ENCODE measurements at regions not wholly inside any gene's neighbourhood (a gene's known extent, or its start where the extent isn't known, plus 50 kb on each side); places are given as distances from the start of the nearest gene placed in this dataset.

DNA sequence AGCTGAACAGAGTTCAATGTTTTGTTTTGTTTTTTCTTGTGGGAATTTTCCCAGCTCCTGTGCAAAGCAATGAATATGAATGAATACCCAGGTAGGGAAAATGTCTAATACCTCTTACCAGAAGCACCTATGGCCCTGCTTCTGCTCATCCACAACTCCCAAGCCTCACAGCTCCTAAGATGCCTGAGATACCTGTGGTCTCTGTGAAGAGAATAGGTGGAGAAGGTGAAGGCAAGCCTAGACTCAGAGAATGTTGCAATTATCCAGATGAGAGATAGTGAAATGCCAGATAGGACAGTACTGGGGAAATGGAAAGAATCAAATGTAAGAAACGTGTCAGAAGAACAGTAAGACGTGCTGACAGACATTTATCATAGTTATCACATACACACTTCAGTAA lies 70.2 kb upstream of the NOCT start:
- Histone ChIP-seq H2BK120ac (ENCODE audit: low read depth, low read length) (no peak overlapping the region), H3K4me1 (ENCODE audit: control insufficient read depth in 2 of 2, insufficient read depth in 1 of 2, low read depth in 1 of 2, low read length in 2 of 2) (no peaks in the 10 kb centered on the region), H2AFZ (ENCODE audit: low read length) (no peak overlapping the region), H3K4me3 (ENCODE audit: low read length in 2 of 2) (no peak overlapping the region), H2BK15ac (ENCODE audit: low read length) (no peak overlapping the region), H3K23ac (ENCODE audit: low read depth, low read length, poor library complexity) (no peak overlapping the region), H3K9ac (ENCODE audit: low read depth, low read length, poor library complexity) (no peak overlapping the region), H3K9me3 (replicated peaks in 1 of 2; ENCODE audit: control insufficient read depth in 2 of 2, insufficient read depth in 1 of 2, low read depth in 1 of 2, low read length in 2 of 2) (no peaks in the 10 kb centered on the region), H3K27ac (replicated peaks; ENCODE audit: low read length) (no peak overlapping the region), H3K4me2 (ENCODE audit: insufficient read depth, low read length, poor library complexity, severe bottlenecking) (no peak overlapping the region), H3K36me3 (replicated peaks in 1 of 2; ENCODE audit: control insufficient read depth in 2 of 2, insufficient read depth in 2 of 2, low read length in 2 of 2) (no peaks in the 10 kb centered on the region), H4K91ac (ENCODE audit: low read depth, low read length, poor library complexity) (no peak overlapping the region), H3K79me1 (ENCODE audit: low read depth, low read length) (no peaks in the 10 kb centered on the region), H2AK5ac (ENCODE audit: low read depth, low read length) (no peak overlapping the region), H3K4ac (ENCODE audit: low read length) (no peak overlapping the region), H3K27me3 (ENCODE audit: control insufficient read depth in 3 of 3, insufficient read depth in 3 of 3, low read depth in 1 of 3, low read length in 3 of 3) (no peaks in the 10 kb centered on the region), H3K14ac (ENCODE audit: low read length) (no peak overlapping the region), H2BK5ac (ENCODE audit: low read length) (no peak overlapping the region), H3K18ac (ENCODE audit: low read length) (no peak overlapping the region), H4K8ac (ENCODE audit: low read depth, low read length) (no peak overlapping the region), H2BK12ac (ENCODE audit: low read length) (no peak overlapping the region)
- no peak for DNase-seq (ENCODE audit: low spot score)
- no CpG with 5 or more reads among the region's 2 CpGs for WGBS, 2 donors (ENCODE audit: extremely low coverage in 2 of 2, insufficient read length in 2 of 2, insufficient replicate concordance in 1 of 2)

DNA sequence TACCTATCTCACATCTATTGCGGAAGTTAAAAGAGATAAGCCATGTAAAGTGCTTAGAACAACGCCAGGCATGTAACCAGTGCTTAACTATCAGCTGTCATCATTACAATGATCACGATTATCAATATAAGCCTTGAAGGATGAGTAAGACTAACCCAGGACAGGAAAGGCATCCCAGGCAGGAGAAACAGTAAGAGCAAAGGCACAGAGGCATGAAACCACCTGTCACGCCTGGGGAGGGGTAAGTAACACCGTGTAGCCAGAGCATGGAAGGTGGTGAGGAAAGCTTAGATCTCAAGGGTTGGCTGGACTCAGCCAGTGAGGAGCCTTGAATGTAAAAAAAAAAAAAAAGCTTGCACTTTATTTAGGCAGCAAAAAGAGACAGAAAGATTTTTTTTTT lies 71.7 kb upstream of the NOCT start:
- DNase-seq (ENCODE audit: low spot score): no peak
- Histone ChIP-seq H3K27me3 (ENCODE audit: control insufficient read depth in 3 of 3, insufficient read depth in 3 of 3, low read depth in 1 of 3, low read length in 3 of 3) (no peaks in the 10 kb centered on the region), H3K4me1 (ENCODE audit: control insufficient read depth in 2 of 2, insufficient read depth in 1 of 2, low read depth in 1 of 2, low read length in 2 of 2) (no peaks in the 10 kb centered on the region), H2AFZ (ENCODE audit: low read length) (no peak overlapping the region), H3K36me3 (replicated peaks in 1 of 2; ENCODE audit: control insufficient read depth in 2 of 2, insufficient read depth in 2 of 2, low read length in 2 of 2) (no peaks in the 10 kb centered on the region), H2BK5ac (ENCODE audit: low read length) (no peak overlapping the region), H3K4me3 (ENCODE audit: low read length in 2 of 2) (no peak overlapping the region), H2BK120ac (ENCODE audit: low read depth, low read length) (no peak overlapping the region), H3K18ac (ENCODE audit: low read length) (no peak overlapping the region), H3K4me2 (ENCODE audit: insufficient read depth, low read length, poor library complexity, severe bottlenecking) (no peak overlapping the region), H2AK5ac (ENCODE audit: low read depth, low read length) (no peak overlapping the region), H3K23ac (ENCODE audit: low read depth, low read length, poor library complexity) (no peak overlapping the region), H4K8ac (ENCODE audit: low read depth, low read length) (no peak overlapping the region), H3K9ac (ENCODE audit: low read depth, low read length, poor library complexity) (no peak overlapping the region), H2BK15ac (ENCODE audit: low read length) (no peak overlapping the region), H3K9me3 (replicated peaks in 1 of 2; ENCODE audit: control insufficient read depth in 2 of 2, insufficient read depth in 1 of 2, low read depth in 1 of 2, low read length in 2 of 2) (no peaks in the 10 kb centered on the region), H3K27ac (replicated peaks; ENCODE audit: low read length) (no peak overlapping the region), H3K14ac (ENCODE audit: low read length) (no peak overlapping the region), H3K4ac (ENCODE audit: low read length) (no peak overlapping the region), H4K91ac (ENCODE audit: low read depth, low read length, poor library complexity) (no peak overlapping the region), H2BK12ac (ENCODE audit: low read length) (no peak overlapping the region), H3K79me1 (ENCODE audit: low read depth, low read length) (no peaks in the 10 kb centered on the region)
- no CpG with 5 or more reads among the region's 5 CpGs for WGBS, 2 donors (ENCODE audit: extremely low coverage in 2 of 2, insufficient read length in 2 of 2, insufficient replicate concordance in 1 of 2)

DNA sequence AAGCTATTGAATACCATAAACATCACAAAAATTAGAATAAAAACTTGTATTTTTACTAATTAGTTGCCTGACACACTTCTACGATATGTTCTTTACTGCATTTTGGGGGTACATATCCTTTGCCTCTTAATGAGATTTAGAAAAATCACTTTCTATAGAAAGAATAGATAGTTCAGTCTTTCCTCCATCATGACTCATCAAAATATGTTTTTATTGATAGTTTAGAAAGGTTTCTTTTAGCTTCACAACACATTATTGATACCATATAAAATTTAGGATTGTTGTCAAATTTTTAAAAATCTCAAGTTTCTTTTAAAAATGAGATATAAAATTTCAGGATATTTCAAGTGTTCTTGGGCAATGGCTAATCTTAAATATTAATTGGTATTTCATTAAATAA lies 74.5 kb upstream of the NOCT start:
- Histone ChIP-seq H3K27ac (replicated peaks; ENCODE audit: low read length) (no peak overlapping the region), H3K79me1 (ENCODE audit: low read depth, low read length) (no peaks in the 10 kb centered on the region), H3K4me3 (ENCODE audit: low read length in 2 of 2) (no peak overlapping the region), H2AK5ac (ENCODE audit: low read depth, low read length) (no peak overlapping the region), H3K4me2 (ENCODE audit: insufficient read depth, low read length, poor library complexity, severe bottlenecking) (no peak overlapping the region), H3K14ac (ENCODE audit: low read length) (no peak overlapping the region), H3K23ac (ENCODE audit: low read depth, low read length, poor library complexity) (no peak overlapping the region), H3K18ac (ENCODE audit: low read length) (no peak overlapping the region), H3K9ac (ENCODE audit: low read depth, low read length, poor library complexity) (no peak overlapping the region), H3K4ac (ENCODE audit: low read length) (no peak overlapping the region), H3K9me3 (replicated peaks in 1 of 2; ENCODE audit: control insufficient read depth in 2 of 2, insufficient read depth in 1 of 2, low read depth in 1 of 2, low read length in 2 of 2) (peaks cover 0 to 2% of the 10 kb centered on the region in 2 donors), H2BK12ac (ENCODE audit: low read length) (no peak overlapping the region), H2BK15ac (ENCODE audit: low read length) (no peak overlapping the region), H2AFZ (ENCODE audit: low read length) (no peak overlapping the region), H4K91ac (ENCODE audit: low read depth, low read length, poor library complexity) (no peak overlapping the region), H2BK120ac (ENCODE audit: low read depth, low read length) (no peak overlapping the region), H2BK5ac (ENCODE audit: low read length) (no peak overlapping the region), H3K27me3 (ENCODE audit: control insufficient read depth in 3 of 3, insufficient read depth in 3 of 3, low read depth in 1 of 3, low read length in 3 of 3) (no peaks in the 10 kb centered on the region), H3K36me3 (replicated peaks in 1 of 2; ENCODE audit: control insufficient read depth in 2 of 2, insufficient read depth in 2 of 2, low read length in 2 of 2) (no peaks in the 10 kb centered on the region), H4K8ac (ENCODE audit: low read depth, low read length) (no peak overlapping the region), H3K4me1 (ENCODE audit: control insufficient read depth in 2 of 2, insufficient read depth in 1 of 2, low read depth in 1 of 2, low read length in 2 of 2) (peaks cover 5 to 7% of the 10 kb centered on the region in 2 donors)
- DNase-seq (ENCODE audit: low spot score): no peak
- WGBS, 2 donors (ENCODE audit: extremely low coverage in 2 of 2, insufficient read length in 2 of 2, insufficient replicate concordance in 1 of 2): no CpG with 5 or more reads among the region's 1 CpG

DNA sequence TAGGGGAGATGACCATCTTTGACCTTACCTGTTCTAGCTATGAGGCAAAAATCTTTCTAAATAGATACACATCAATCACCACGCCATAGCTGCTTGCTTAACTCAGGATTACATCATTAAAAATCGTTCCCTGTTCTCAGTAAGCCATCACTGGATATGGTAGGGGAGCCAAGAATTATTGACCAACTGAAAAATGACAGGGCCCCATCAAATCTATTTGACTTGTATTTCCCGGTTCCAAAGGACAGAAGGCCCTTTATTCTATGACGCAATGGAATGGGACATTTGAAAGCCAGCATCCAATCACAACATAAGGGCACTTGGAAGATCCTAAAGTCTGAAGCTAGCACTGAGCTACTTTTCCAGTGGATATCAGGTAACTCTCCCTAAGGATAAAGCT lies 75.6 kb upstream of the NOCT start:
- no peaks in the 10 kb centered on the region for H3K27me3 ChIP-seq (ENCODE audit: control insufficient read depth in 3 of 3, insufficient read depth in 3 of 3, low read depth in 1 of 3, low read length in 3 of 3)
- no peaks in the 10 kb centered on the region for H3K79me1 ChIP-seq (ENCODE audit: low read depth, low read length)
- no peak overlapping the region for H4K8ac ChIP-seq (ENCODE audit: low read depth, low read length)
- no peak overlapping the region for H2BK12ac ChIP-seq (ENCODE audit: low read length)
- H3K9me3 ChIP-seq (replicated peaks in 1 of 2; ENCODE audit: control insufficient read depth in 2 of 2, insufficient read depth in 1 of 2, low read depth in 1 of 2, low read length in 2 of 2): peaks cover 0 to 2% of the 10 kb centered on the region in 2 donors
- no peak overlapping the region for H3K27ac ChIP-seq (replicated peaks; ENCODE audit: low read length)
- H3K4me3 ChIP-seq (ENCODE audit: low read length in 2 of 2): no peak overlapping the region
- H3K9ac ChIP-seq (ENCODE audit: low read depth, low read length, poor library complexity): no peak overlapping the region
- no peaks in the 10 kb centered on the region for H3K36me3 ChIP-seq (replicated peaks in 1 of 2; ENCODE audit: control insufficient read depth in 2 of 2, insufficient read depth in 2 of 2, low read length in 2 of 2)
- no peak overlapping the region for H3K23ac ChIP-seq (ENCODE audit: low read depth, low read length, poor library complexity)
- no peak overlapping the region for H3K4ac ChIP-seq (ENCODE audit: low read length)
- no peak overlapping the region for H2BK5ac ChIP-seq (ENCODE audit: low read length)
- H3K14ac ChIP-seq (ENCODE audit: low read length): no peak overlapping the region
- no peak overlapping the region for H4K91ac ChIP-seq (ENCODE audit: low read depth, low read length, poor library complexity)
- H3K18ac ChIP-seq (ENCODE audit: low read length): no peak overlapping the region
- H2BK15ac ChIP-seq (ENCODE audit: low read length): no peak overlapping the region
- H2BK120ac ChIP-seq (ENCODE audit: low read depth, low read length): no peak overlapping the region
- H3K4me1 ChIP-seq (ENCODE audit: control insufficient read depth in 2 of 2, insufficient read depth in 1 of 2, low read depth in 1 of 2, low read length in 2 of 2): peaks cover 5 to 7% of the 10 kb centered on the region in 2 donors
- no CpG with 5 or more reads among the region's 4 CpGs for WGBS, 2 donors (ENCODE audit: extremely low coverage in 2 of 2, insufficient read length in 2 of 2, insufficient replicate concordance in 1 of 2)
- no peak overlapping the region for H2AFZ ChIP-seq (ENCODE audit: low read length)
- H2AK5ac ChIP-seq (ENCODE audit: low read depth, low read length): no peak overlapping the region
- DNase-seq (ENCODE audit: low spot score): no peak
- no peak overlapping the region for H3K4me2 ChIP-seq (ENCODE audit: insufficient read depth, low read length, poor library complexity, severe bottlenecking)

Data from neuronal stem cell (in vitro differentiated cells).